ENCODE measurements at regions not wholly inside any gene's neighbourhood (a gene's known extent, or its start where the extent isn't known, plus 50 kb on each side); places are given as distances from the start of the nearest gene placed in this dataset.

- no peak for TF ChIP-seq CTCF (IDR thresholded peaks at IDR 0.05; ENCODE audit: low read length)
- no peak for TF ChIP-seq EZH2 (IDR thresholded peaks at IDR 0.05; ENCODE audit: borderline replicate concordance, low read length)
These were observed 1082.6 kb upstream of the EPHA6 start for GRCh38 chr3:95731753-95732152.
